ENCODE measurements at regions not wholly inside any gene's neighbourhood (a gene's known extent, or its start where the extent isn't known, plus 50 kb on each side); places are given as distances from the start of the nearest gene placed in this dataset.

GRCh38 chr11:134489728-134490127 is 77.7 kb upstream of the B3GAT1 start:
- BruUV-seq (replicated peaks): no TSS peak
- FAIRE-seq (no peak), DNase-seq (ENCODE audit: low spot score) (no peak), ATAC-seq (no peak)
- Histone ChIP-seq H3K4me1 (ENCODE audit: insufficient read depth, low read length) (no peaks in the 10 kb centered on the region), H3K79me2 (ENCODE audit: insufficient read depth, low read length) (no peaks in the 10 kb centered on the region), H3K4me2 (ENCODE audit: low read depth, low read length) (no peak overlapping the region), H3K27me3 (ENCODE audit: control insufficient read depth in 1 of 2, insufficient read depth in 2 of 2, low read length in 2 of 2) (no peaks in the 10 kb centered on the region), H4K20me1 (ENCODE audit: insufficient read depth, low read length) (no peaks in the 10 kb centered on the region), H3K9me3 (ENCODE audit: low read length) (no peaks in the 10 kb centered on the region), H3K9ac (ENCODE audit: insufficient read depth, low read depth, low read length) (no peak overlapping the region), H3K27ac (ENCODE audit: extremely low read length, insufficient read depth, low read length) (no peak overlapping the region), H2AFZ (ENCODE audit: low read length) (no peak overlapping the region), H3K4me3 (replicated peaks in 1 of 3; ENCODE audit: insufficient read depth in 1 of 3, low read depth in 2 of 3, low read length in 3 of 3) (no peak overlapping the region), H3K36me3 (replicated peaks in 1 of 2; ENCODE audit: control insufficient read depth in 1 of 2, insufficient read depth in 2 of 2, low read length in 2 of 2) (no peaks in the 10 kb centered on the region)
- ChIA-PET CTCF (ENCODE audit: low intra/inter-chr PET ratio, low total read pairs) (no interaction called here), POLR2A (no interaction called here)
- in situ Hi-C loops (cut with HindIII; ENCODE audit: extremely low pct_ligation_motif_present, low pct_unique_long_range_greater_than_20kb): no loop called here
- TF ChIP-seq PATZ1 (CRISPR knock-in tag; IDR thresholded peaks at IDR 0.05) (no peak), MNT (IDR thresholded peaks at IDR 0.05) (peak; percentile 61), HOMEZ (CRISPR knock-in tag; IDR thresholded peaks at IDR 0.05; ENCODE audit: low read depth) (no peak), ZSCAN25 (CRISPR knock-in tag; IDR thresholded peaks at IDR 0.05) (no peak)
- intact Hi-C loops (cut with micrococcal nuclease; ENCODE audit: unreplicated experiment): no loop called here
- WGBS (ENCODE audit: low lambda C conversion rate): 2% methylated on average over 5 of the region's 5 CpGs
